ENCODE measurements at regions not wholly inside any gene's neighbourhood (a gene's known extent, or its start where the extent isn't known, plus 50 kb on each side); places are given as distances from the start of the nearest gene placed in this dataset.
"Not testable (repeated sequence)": the region's sequence is repeated elsewhere in the genome, so short reads cannot be mapped to it uniquely, and the experiment has no call there.

DNA sequence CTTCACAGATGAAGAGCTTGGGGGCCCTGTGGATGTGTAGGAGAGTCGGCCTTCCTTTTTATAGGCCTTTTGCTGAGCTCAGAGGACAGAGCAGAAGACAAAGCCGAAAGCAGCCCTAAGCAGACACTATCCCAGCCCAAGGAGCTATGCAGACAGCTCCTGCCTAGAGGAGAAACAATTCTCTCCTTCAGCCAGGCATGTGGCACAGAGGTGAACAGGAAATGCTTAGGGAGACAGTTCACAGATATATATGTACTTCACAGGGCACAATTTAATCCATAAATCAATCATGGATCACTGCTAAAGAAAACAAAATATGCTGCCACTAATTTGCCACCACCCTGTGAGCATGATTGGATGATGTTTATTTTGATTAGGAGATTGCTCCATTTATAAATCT is 164.5 kb upstream of the PLGLB2 start:
- TF ChIP-seq, protein P1, sequence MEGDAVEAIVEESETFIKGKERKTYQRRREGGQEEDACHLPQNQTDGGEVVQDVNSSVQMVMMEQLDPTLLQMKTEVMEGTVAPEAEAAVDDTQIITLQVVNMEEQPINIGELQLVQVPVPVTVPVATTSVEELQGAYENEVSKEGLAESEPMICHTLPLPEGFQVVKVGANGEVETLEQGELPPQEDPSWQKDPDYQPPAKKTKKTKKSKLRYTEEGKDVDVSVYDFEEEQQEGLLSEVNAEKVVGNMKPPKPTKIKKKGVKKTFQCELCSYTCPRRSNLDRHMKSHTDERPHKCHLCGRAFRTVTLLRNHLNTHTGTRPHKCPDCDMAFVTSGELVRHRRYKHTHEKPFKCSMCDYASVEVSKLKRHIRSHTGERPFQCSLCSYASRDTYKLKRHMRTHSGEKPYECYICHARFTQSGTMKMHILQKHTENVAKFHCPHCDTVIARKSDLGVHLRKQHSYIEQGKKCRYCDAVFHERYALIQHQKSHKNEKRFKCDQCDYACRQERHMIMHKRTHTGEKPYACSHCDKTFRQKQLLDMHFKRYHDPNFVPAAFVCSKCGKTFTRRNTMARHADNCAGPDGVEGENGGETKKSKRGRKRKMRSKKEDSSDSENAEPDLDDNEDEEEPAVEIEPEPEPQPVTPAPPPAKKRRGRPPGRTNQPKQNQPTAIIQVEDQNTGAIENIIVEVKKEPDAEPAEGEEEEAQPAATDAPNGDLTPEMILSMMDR (CRISPR knock-in tag; IDR thresholded peaks at IDR 0.05), result not testable (repeated sequence)
- TF ChIP-seq NCOA2 (CRISPR knock-in tag; IDR thresholded peaks at IDR 0.05); ZNF816 (CRISPR knock-in tag; IDR thresholded peaks at IDR 0.05; ENCODE audit: borderline replicate concordance): not testable (repeated sequence)
- TF ChIP-seq, protein P2, sequence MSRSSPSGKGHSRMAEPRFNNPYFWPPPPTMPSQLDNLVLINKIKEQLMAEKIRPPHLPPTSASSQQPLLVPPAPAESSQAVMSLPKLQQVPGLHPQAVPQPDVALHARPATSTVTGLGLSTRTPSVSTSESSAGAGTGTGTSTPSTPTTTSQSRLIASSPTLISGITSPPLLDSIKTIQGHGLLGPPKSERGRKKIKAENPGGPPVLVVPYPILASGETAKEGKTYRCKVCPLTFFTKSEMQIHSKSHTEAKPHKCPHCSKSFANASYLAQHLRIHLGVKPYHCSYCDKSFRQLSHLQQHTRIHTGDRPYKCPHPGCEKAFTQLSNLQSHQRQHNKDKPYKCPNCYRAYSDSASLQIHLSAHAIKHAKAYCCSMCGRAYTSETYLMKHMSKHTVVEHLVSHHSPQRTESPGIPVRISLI (CRISPR knock-in tag; IDR thresholded peaks at IDR 0.05; ENCODE audit: borderline replicate concordance), result not testable (repeated sequence)
